ENCODE measurements at regions not wholly inside any gene's neighbourhood (a gene's known extent, or its start where the extent isn't known, plus 50 kb on each side); places are given as distances from the start of the nearest gene placed in this dataset.
"Not testable (repeated sequence)": the region's sequence is repeated elsewhere in the genome, so short reads cannot be mapped to it uniquely, and the experiment has no call there.

- no peak overlapping the region for H3K4me3 ChIP-seq (ENCODE audit: low read depth, low read length)
These were observed 558.6 kb upstream of the SEMA6A start for GRCh38 chr5:117133198-117133597.

GRCh38 chr5:117131876-117132275, 557.3 kb upstream of the SEMA6A start:
- H3K4me3 ChIP-seq (ENCODE audit: low read depth, low read length) = no peak overlapping the region

GRCh38 chr5:117131048-117131679, 556.5 kb upstream of the SEMA6A start:
- no peak overlapping the region for H3K4me3 ChIP-seq (ENCODE audit: low read depth, low read length)

GRCh38 chr5:117118499-117118898, 543.9 kb upstream of the SEMA6A start:
- no peak overlapping the region for H3K4me3 ChIP-seq (ENCODE audit: low read depth, low read length)

- not testable (repeated sequence) for H3K4me3 ChIP-seq (ENCODE audit: low read depth, low read length)
These were observed 542.7 kb upstream of the SEMA6A start for GRCh38 chr5:117117314-117117713.

- no peak overlapping the region for H3K4me3 ChIP-seq (ENCODE audit: low read depth, low read length)
These were observed 535.9 kb upstream of the SEMA6A start for GRCh38 chr5:117110548-117110947.

GRCh38 chr5:117107859-117108258, 533.2 kb upstream of the SEMA6A start:
- no peak overlapping the region for H3K4me3 ChIP-seq (ENCODE audit: low read depth, low read length)

GRCh38 chr5:117103703-117104102, 529.1 kb upstream of the SEMA6A start:
- no peak overlapping the region for H3K4me3 ChIP-seq (ENCODE audit: low read depth, low read length)

GRCh38 chr5:117102591-117102990, 528.0 kb upstream of the SEMA6A start:
- no peak overlapping the region for H3K4me3 ChIP-seq (ENCODE audit: low read depth, low read length)

- H3K4me3 ChIP-seq (ENCODE audit: low read depth, low read length) = no peak overlapping the region
These were observed 525.6 kb upstream of the SEMA6A start for GRCh38 chr5:117100176-117100575.

GRCh38 chr5:117098094-117098493, 523.5 kb upstream of the SEMA6A start:
- H3K4me3 ChIP-seq (ENCODE audit: low read depth, low read length) = no peak overlapping the region

- H3K4me3 ChIP-seq (ENCODE audit: low read depth, low read length) = no peak overlapping the region
These were observed 521.0 kb upstream of the SEMA6A start for GRCh38 chr5:117095346-117096332.

GRCh38 chr5:117094114-117094815, 519.6 kb upstream of the SEMA6A start:
- no peak overlapping the region for H3K4me3 ChIP-seq (ENCODE audit: low read depth, low read length)

- no peak overlapping the region for H3K4me3 ChIP-seq (ENCODE audit: low read depth, low read length)
These were observed 519.0 kb upstream of the SEMA6A start for GRCh38 chr5:117093653-117094052.

- H3K4me3 ChIP-seq (ENCODE audit: low read depth, low read length) = no peak overlapping the region
These were observed 514.4 kb upstream of the SEMA6A start for GRCh38 chr5:117089001-117089400.

GRCh38 chr5:117088176-117088575, 513.6 kb upstream of the SEMA6A start:
- no peak overlapping the region for H3K4me3 ChIP-seq (ENCODE audit: low read depth, low read length)

- no peak overlapping the region for H3K4me3 ChIP-seq (ENCODE audit: low read depth, low read length)
These were observed 509.4 kb upstream of the SEMA6A start for GRCh38 chr5:117084067-117084466.

- no peak overlapping the region for H3K4me3 ChIP-seq (ENCODE audit: low read depth, low read length)
These were observed 508.4 kb upstream of the SEMA6A start for GRCh38 chr5:117082977-117083376.

GRCh38 chr5:117077142-117077541, 502.5 kb upstream of the SEMA6A start:
- no peak overlapping the region for H3K4me3 ChIP-seq (ENCODE audit: low read depth, low read length)

- H3K4me3 ChIP-seq (ENCODE audit: low read depth, low read length) = no peak overlapping the region
These were observed 497.8 kb upstream of the SEMA6A start for GRCh38 chr5:117072439-117072838.

GRCh38 chr5:117065800-117066199, 491.2 kb upstream of the SEMA6A start:
- no peak overlapping the region for H3K4me3 ChIP-seq (ENCODE audit: low read depth, low read length)

- no peak overlapping the region for H3K4me3 ChIP-seq (ENCODE audit: low read depth, low read length)
These were observed 490.5 kb upstream of the SEMA6A start for GRCh38 chr5:117065161-117065560.
